ENCODE measurements at regions not wholly inside any gene's neighbourhood (a gene's known extent, or its start where the extent isn't known, plus 50 kb on each side); places are given as distances from the start of the nearest gene placed in this dataset.

DNA sequence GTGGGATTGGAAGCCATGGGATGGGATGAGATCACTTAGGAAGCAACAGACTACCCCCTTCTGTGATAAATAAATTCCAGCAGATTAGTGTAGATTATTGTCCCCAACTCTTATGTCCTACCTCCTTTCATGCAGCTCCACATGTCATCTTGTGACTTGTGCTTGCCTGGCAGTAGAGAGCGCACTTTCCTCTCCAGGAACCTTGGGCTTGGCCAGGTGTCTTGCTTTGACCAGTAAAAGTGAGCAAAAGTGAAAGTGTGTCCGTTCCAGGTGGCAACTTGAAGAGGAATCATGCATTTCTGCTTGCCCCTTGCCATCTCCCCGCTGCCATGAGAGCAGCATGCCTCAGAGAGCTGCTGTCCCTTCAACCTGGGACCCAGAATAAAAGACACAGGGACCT lies 122.9 kb upstream of the ERG start:
- no peak overlapping the region for H3K4me3 ChIP-seq (IDR thresholded peaks at IDR 0.05; ENCODE audit: insufficient read depth, low read depth, low read length)
- H3K36me3 ChIP-seq (ENCODE audit: insufficient read depth): no peaks in the 10 kb centered on the region
- no peaks in the 10 kb centered on the region for H4K20me1 ChIP-seq (ENCODE audit: insufficient read depth)
- TF ChIP-seq, protein P1, sequence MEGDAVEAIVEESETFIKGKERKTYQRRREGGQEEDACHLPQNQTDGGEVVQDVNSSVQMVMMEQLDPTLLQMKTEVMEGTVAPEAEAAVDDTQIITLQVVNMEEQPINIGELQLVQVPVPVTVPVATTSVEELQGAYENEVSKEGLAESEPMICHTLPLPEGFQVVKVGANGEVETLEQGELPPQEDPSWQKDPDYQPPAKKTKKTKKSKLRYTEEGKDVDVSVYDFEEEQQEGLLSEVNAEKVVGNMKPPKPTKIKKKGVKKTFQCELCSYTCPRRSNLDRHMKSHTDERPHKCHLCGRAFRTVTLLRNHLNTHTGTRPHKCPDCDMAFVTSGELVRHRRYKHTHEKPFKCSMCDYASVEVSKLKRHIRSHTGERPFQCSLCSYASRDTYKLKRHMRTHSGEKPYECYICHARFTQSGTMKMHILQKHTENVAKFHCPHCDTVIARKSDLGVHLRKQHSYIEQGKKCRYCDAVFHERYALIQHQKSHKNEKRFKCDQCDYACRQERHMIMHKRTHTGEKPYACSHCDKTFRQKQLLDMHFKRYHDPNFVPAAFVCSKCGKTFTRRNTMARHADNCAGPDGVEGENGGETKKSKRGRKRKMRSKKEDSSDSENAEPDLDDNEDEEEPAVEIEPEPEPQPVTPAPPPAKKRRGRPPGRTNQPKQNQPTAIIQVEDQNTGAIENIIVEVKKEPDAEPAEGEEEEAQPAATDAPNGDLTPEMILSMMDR (conservative IDR thresholded peaks at IDR 0.05; ENCODE audit: low read depth, low read length): no peak
- H2AFZ ChIP-seq (ENCODE audit: low read depth): no peak overlapping the region
- no peak overlapping the region for H3K27ac ChIP-seq
- no peaks in the 10 kb centered on the region for H3K79me2 ChIP-seq (ENCODE audit: insufficient read depth, low read depth)
- H3K9ac ChIP-seq: no peak overlapping the region
- no peaks in the 10 kb centered on the region for H3K27me3 ChIP-seq (ENCODE audit: insufficient read depth, low read depth)
- H3K4me2 ChIP-seq: no peak overlapping the region
- no peaks in the 10 kb centered on the region for H3K4me1 ChIP-seq (ENCODE audit: low read depth, poor library complexity, severe bottlenecking)

DNA sequence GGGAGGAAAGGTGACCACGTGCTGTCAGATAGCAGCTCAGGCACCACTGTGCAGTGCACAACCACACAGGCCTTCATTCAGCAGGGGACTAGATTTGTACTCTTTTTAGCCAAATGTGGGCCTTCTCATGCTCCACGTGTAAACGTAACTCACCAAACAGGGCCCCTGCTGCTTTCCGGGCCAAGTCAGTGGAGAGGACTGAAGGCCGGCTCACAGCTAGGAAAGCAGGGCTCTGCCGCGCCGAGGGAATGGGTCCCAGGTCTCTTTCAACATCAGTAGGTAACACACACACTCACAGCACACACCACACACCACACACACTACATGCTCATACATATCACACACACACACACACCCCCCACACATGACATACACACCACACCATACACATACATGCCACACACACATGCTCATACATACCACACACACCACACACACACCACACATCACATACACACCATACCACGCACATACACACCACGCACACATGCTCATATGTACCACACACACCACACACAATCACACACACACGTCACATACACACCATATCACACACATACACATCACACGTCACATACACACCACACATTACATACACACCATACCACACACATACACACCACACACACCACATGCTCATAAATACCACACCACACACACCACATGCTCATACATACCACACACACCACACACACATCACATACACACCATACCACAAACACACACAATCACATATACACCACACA lies 124.0 kb upstream of the ERG start:
- Histone ChIP-seq H2AFZ (ENCODE audit: low read depth) (no peak overlapping the region), H3K36me3 (ENCODE audit: insufficient read depth) (no peaks in the 10 kb centered on the region; the same call in 1 of the 2 replicates), H4K20me1 (ENCODE audit: insufficient read depth) (no peaks in the 10 kb centered on the region), H3K27me3 (ENCODE audit: insufficient read depth, low read depth) (no peaks in the 10 kb centered on the region), H3K4me1 (ENCODE audit: low read depth, poor library complexity, severe bottlenecking) (no peaks in the 10 kb centered on the region), H3K27ac (no peak overlapping the region), H3K9ac (no peak overlapping the region), H3K79me2 (ENCODE audit: insufficient read depth, low read depth) (no peaks in the 10 kb centered on the region), H3K4me2 (no peak overlapping the region), H3K4me3 (IDR thresholded peaks at IDR 0.05; ENCODE audit: insufficient read depth, low read depth, low read length) (no peak overlapping the region)
- TF ChIP-seq, protein P1 (conservative IDR thresholded peaks at IDR 0.05; ENCODE audit: low read depth, low read length): no peak

DNA sequence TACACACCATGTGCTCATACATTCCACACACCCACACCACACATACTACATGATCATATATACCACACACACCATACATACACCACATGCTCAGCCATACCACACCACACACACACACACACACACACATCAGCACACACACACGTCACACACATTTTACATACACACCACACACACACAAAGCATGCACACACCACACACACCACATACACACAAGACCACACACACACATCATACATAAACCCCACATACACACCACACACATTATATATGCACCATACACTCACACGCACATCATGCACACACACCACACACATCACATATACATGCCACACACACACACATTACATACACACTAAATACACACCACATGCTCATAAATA lies 124.5 kb upstream of the ERG start:
- no peaks in the 10 kb centered on the region for H3K79me2 ChIP-seq (ENCODE audit: insufficient read depth, low read depth)
- H3K4me3 ChIP-seq (IDR thresholded peaks at IDR 0.05; ENCODE audit: insufficient read depth, low read depth, low read length): no peak overlapping the region
- H3K27me3 ChIP-seq (ENCODE audit: insufficient read depth, low read depth): no peaks in the 10 kb centered on the region
- H3K4me1 ChIP-seq (ENCODE audit: low read depth, poor library complexity, severe bottlenecking): no peaks in the 10 kb centered on the region
- H2AFZ ChIP-seq (ENCODE audit: low read depth): no peak overlapping the region
- no peaks in the 10 kb centered on the region; the same call in 1 of the 2 replicates for H3K36me3 ChIP-seq (ENCODE audit: insufficient read depth)
- no peak overlapping the region for H3K4me2 ChIP-seq
- H4K20me1 ChIP-seq (ENCODE audit: insufficient read depth): no peaks in the 10 kb centered on the region
- H3K9ac ChIP-seq: no peak overlapping the region
- H3K27ac ChIP-seq: no peak overlapping the region
- TF ChIP-seq, protein P1 (conservative IDR thresholded peaks at IDR 0.05; ENCODE audit: low read depth, low read length): no peak

DNA sequence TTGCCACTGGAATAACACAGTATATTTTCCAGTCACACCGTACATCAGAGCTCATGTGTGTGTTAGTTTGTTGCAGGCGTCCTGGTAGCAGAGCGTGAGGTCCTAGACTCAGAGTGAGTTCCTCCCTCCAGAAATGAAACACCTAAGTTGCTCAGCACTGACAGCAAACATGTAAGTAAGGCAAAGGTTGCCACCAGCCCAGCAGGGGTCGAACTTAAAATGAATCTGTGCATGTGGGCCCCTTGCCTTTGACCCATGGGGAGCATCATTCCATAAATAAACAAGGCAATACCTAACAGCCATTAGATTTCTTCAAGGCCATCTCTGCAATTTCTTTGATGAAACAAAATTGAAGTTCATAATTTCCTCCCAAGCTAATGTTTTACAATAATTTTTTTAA lies 125.3 kb upstream of the ERG start:
- TF ChIP-seq, protein P1 (conservative IDR thresholded peaks at IDR 0.05; ENCODE audit: low read depth, low read length): no peak

More for the DNA sequence above, 125.3 kb upstream of the ERG start:
- Histone ChIP-seq H4K20me1 (ENCODE audit: insufficient read depth) (no peaks in the 10 kb centered on the region), H3K27ac (no peak overlapping the region), H3K4me3 (IDR thresholded peaks at IDR 0.05; ENCODE audit: insufficient read depth, low read depth, low read length) (no peak overlapping the region), H2AFZ (ENCODE audit: low read depth) (no peak overlapping the region), H3K79me2 (ENCODE audit: insufficient read depth, low read depth) (no peaks in the 10 kb centered on the region), H3K27me3 (ENCODE audit: insufficient read depth, low read depth) (no peaks in the 10 kb centered on the region), H3K4me2 (no peak overlapping the region), H3K4me1 (ENCODE audit: low read depth, poor library complexity, severe bottlenecking) (no peaks in the 10 kb centered on the region), H3K9ac (no peak overlapping the region), H3K36me3 (ENCODE audit: insufficient read depth) (no peaks in the 10 kb centered on the region; the same call in 1 of the 2 replicates)

Data from KMS-11 (cell line).